Progenitor cell of endocrine pancreas (in vitro differentiated cells): ENCODE measurements at regions not wholly inside any gene's neighbourhood (a gene's known extent, or its start where the extent isn't known, plus 50 kb on each side); places are given as distances from the start of the nearest gene placed in this dataset.

Source experiments
- DNase-seq: peaks from one replicate; pipeline ENCODE4 v3.0.0; 2021; ENCODE audit warnings: low spot score; ENCODE audit not compliant: unreplicated experiment
- H3K27ac Mint-ChIP-seq: 2 replicates; pipeline ENCODE4 v1.8.0; 2021; ENCODE audit warnings: mild to moderate bottlenecking, moderate library complexity, mixed read lengths
- H3K27me3 Mint-ChIP-seq: 2 replicates; pipeline ENCODE4 v1.8.0; 2021; ENCODE audit warnings: mixed read lengths
- H3K36me3 Mint-ChIP-seq: 2 replicates; pipeline ENCODE4 v1.8.0; 2022; ENCODE audit warnings: mixed read lengths; ENCODE audit not compliant: insufficient read depth
- H3K4me1 Mint-ChIP-seq: 2 replicates; pipeline ENCODE4 v1.8.0; 2021; ENCODE audit warnings: low read depth, mixed read lengths
- H3K4me3 Mint-ChIP-seq: 2 replicates; pipeline ENCODE4 v1.8.0; 2021; ENCODE audit warnings: low read depth, mild to moderate bottlenecking, moderate library complexity, mixed read lengths
- H3K9me3 Mint-ChIP-seq: 2 replicates; pipeline ENCODE4 v1.8.0; 2021; ENCODE audit warnings: low read depth, mixed read lengths
- CTCF ChIP-seq: fragments of 200-600 bp; sonication (generic); IDR thresholded peaks from one replicate; pipeline ENCODE4 v1.5.0; 2021; ENCODE audit warnings: antibody characterized with exemption, mild to moderate bottlenecking; ENCODE audit not compliant: unreplicated experiment

DNA sequence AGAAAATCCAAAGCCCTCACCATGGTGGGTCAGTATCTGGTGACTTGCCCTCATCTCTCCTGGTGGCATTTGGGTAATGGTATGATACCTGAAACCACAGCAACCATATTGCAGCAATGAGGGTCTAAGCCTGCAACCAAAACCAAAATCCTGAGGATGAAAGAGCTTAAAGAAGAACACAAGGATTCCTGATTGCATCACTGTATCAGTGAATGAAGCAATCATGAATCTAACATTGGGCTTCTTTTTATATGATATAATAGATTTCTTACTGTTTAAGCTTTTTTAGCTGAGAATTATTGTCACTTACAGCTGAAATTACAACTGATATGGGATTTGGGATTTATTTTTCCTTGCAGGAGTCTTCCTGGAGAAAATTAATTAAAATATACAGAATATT is 269.9 kb downstream of the MEF2C start:
- no peak for DNase-seq
- H3K9me3 Mint-ChIP-seq, result peaks cover 7% of the 10 kb centered on the region
- no peaks in the 10 kb centered on the region for H3K4me1 Mint-ChIP-seq
- TF ChIP-seq CTCF, result no peak
- H3K36me3 Mint-ChIP-seq, result no peaks in the 10 kb centered on the region
- H3K4me3 Mint-ChIP-seq, result no peak overlapping the region
- H3K27me3 Mint-ChIP-seq, result peaks cover 8% of the 10 kb centered on the region
- H3K27ac Mint-ChIP-seq, result no peak overlapping the region

DNA sequence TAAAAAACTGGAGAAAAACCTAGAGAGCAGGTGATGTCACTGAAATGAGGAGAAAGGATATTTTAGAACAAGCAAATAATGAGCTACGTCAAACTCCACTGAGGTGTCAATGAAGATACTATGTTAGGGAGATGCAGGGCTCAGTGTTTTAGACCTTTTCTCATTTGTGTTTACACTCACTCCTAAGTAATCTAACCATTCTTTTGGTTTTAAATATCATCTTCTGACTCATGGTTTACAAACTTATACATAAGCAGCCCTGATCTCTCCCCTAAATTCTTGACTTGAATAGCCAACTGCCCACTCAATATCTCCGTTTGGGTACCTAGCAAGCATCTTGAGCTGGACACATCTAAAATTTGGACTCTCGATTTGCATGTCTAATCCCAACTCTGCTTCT is 272.4 kb downstream of the MEF2C start:
- peaks cover 5% of the 10 kb centered on the region for H3K9me3 Mint-ChIP-seq
- H3K36me3 Mint-ChIP-seq, result no peaks in the 10 kb centered on the region
- DNase-seq, result no peak
- H3K4me1 Mint-ChIP-seq, result no peaks in the 10 kb centered on the region
- H3K27me3 Mint-ChIP-seq, result peaks cover 8% of the 10 kb centered on the region
- no peak overlapping the region for H3K27ac Mint-ChIP-seq
- TF ChIP-seq CTCF, result no peak
- H3K4me3 Mint-ChIP-seq, result no peak overlapping the region

GRCh38 chr5:88607492-88607891 is 275.5 kb downstream of the MEF2C start:
- TF ChIP-seq CTCF, result no peak
- no peak for DNase-seq

DNA sequence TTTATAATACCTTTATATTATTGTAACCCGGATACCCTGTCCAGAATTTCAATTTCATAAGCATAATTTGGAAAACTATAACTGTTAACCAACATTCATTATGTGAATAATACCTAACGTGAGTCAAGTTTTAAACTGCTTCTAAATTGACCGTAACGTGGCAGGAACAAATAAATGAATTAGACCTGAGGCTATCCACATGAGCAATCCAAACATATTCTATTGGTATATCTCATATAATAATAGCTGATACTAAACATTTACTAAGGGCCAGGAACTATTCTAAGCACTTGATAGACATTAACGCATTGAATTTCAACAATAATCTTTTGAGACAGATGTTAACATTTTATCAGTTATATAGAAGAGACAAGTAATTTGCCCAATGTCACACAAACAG is 276.4 kb downstream of the MEF2C start:
- Mint-ChIP-seq H3K36me3 (peaks cover 1% of the 10 kb centered on the region), H3K4me1 (no peaks in the 10 kb centered on the region), H3K9me3 (peaks cover 7% of the 10 kb centered on the region), H3K4me3 (no peak overlapping the region), H3K27ac (no peak overlapping the region), H3K27me3 (peaks cover 11% of the 10 kb centered on the region)
- no peak for DNase-seq
- no peak for TF ChIP-seq CTCF

More at GRCh38 chr5:88607492-88607891, 275.5 kb downstream of the MEF2C start:
- no peak overlapping the region for H3K4me3 Mint-ChIP-seq
- no peaks in the 10 kb centered on the region for H3K4me1 Mint-ChIP-seq
- no peaks in the 10 kb centered on the region for H3K36me3 Mint-ChIP-seq
- peaks cover 8% of the 10 kb centered on the region for H3K27me3 Mint-ChIP-seq
- H3K9me3 Mint-ChIP-seq, result no peaks in the 10 kb centered on the region
- no peak overlapping the region for H3K27ac Mint-ChIP-seq

GRCh38 chr5:88606173-88606572 is 276.8 kb downstream of the MEF2C start:
- DNase-seq, result no peak
- Mint-ChIP-seq H3K27ac (no peak overlapping the region), H3K4me1 (no peaks in the 10 kb centered on the region), H3K4me3 (no peak overlapping the region), H3K27me3 (peaks cover 8% of the 10 kb centered on the region), H3K9me3 (peaks cover 7% of the 10 kb centered on the region), H3K36me3 (peaks cover 1% of the 10 kb centered on the region)
- TF ChIP-seq CTCF, result no peak
